Astrocyte of the hippocampus (primary cell): ENCODE measurements at regions not wholly inside any gene's neighbourhood (a gene's known extent, or its start where the extent isn't known, plus 50 kb on each side); places are given as distances from the start of the nearest gene placed in this dataset.
A peak's percentile ranks its signal among the peaks of the same experiment; 100 is the strongest.

Experiments used
- DNase-seq: peaks from one replicate; pipeline ENCODE4 v3.0.0; 2011; ENCODE audit warnings: low read depth, low spot score

- DNase-seq, result no peak
Measured at GRCh38 chr2:222146488-222146887, 152.3 kb downstream of the PAX3 start.

GRCh38 chr2:222142027-222142426 lies 156.8 kb downstream of the PAX3 start:
- peak; percentile 24 for DNase-seq

- no peak for DNase-seq
Measured at GRCh38 chr2:222136106-222136630, 162.6 kb downstream of the PAX3 start.

GRCh38 chr2:222134654-222135053 lies 164.1 kb downstream of the PAX3 start:
- DNase-seq, result no peak

GRCh38 chr2:222133897-222134296 lies 164.9 kb downstream of the PAX3 start:
- no peak for DNase-seq

- no peak for DNase-seq
Measured at GRCh38 chr2:222130855-222131254, 167.9 kb downstream of the PAX3 start.

GRCh38 chr2:222127660-222128059 lies 171.1 kb downstream of the PAX3 start:
- DNase-seq, result no peak

- no peak for DNase-seq
Measured at GRCh38 chr2:222120933-222121332, 177.9 kb downstream of the PAX3 start.

GRCh38 chr2:222115296-222115695 lies 183.5 kb downstream of the PAX3 start:
- DNase-seq, result no peak

GRCh38 chr2:222108957-222109585 lies 189.7 kb downstream of the PAX3 start:
- DNase-seq, result no peak

GRCh38 chr2:222108497-222108896 lies 190.3 kb downstream of the PAX3 start:
- DNase-seq, result no peak

- peak; percentile 13 for DNase-seq
Measured at GRCh38 chr2:222105046-222105445, 193.8 kb downstream of the PAX3 start.

- DNase-seq, result peak; percentile 72
Measured at GRCh38 chr2:222102575-222103349, 196.0 kb downstream of the PAX3 start.

- no peak for DNase-seq
Measured at GRCh38 chr2:222100704-222101699, 197.8 kb downstream of the PAX3 start.

GRCh38 chr2:222088561-222088960 lies 210.2 kb downstream of the PAX3 start:
- DNase-seq, result peak; percentile 4

- no peak for DNase-seq
Measured at GRCh38 chr2:222087998-222088397, 210.8 kb downstream of the PAX3 start.

GRCh38 chr2:222082201-222082600 lies 216.6 kb downstream of the PAX3 start:
- DNase-seq, result no peak

- no peak for DNase-seq
Measured at GRCh38 chr2:222080141-222080540, 218.7 kb downstream of the PAX3 start.

GRCh38 chr2:222076973-222077690 lies 221.7 kb downstream of the PAX3 start:
- DNase-seq, result no peak

- DNase-seq, result no peak
Measured at GRCh38 chr2:222074674-222075073, 224.1 kb downstream of the PAX3 start.

- DNase-seq, result no peak
Measured at GRCh38 chr2:222071911-222072310, 226.9 kb downstream of the PAX3 start.
